GM18511 (cell line): ENCODE measurements at regions not wholly inside any gene's neighbourhood (a gene's known extent, or its start where the extent isn't known, plus 50 kb on each side); places are given as distances from the start of the nearest gene placed in this dataset.

Experiments
- ATAC-seq: cut with Tn5 transposase; IDR thresholded peaks from one replicate; pipeline ENCODE4 v1.9.1; 2021; ENCODE audit warnings: mild to moderate bottlenecking, moderate library complexity; ENCODE audit not compliant: unreplicated experiment

DNA sequence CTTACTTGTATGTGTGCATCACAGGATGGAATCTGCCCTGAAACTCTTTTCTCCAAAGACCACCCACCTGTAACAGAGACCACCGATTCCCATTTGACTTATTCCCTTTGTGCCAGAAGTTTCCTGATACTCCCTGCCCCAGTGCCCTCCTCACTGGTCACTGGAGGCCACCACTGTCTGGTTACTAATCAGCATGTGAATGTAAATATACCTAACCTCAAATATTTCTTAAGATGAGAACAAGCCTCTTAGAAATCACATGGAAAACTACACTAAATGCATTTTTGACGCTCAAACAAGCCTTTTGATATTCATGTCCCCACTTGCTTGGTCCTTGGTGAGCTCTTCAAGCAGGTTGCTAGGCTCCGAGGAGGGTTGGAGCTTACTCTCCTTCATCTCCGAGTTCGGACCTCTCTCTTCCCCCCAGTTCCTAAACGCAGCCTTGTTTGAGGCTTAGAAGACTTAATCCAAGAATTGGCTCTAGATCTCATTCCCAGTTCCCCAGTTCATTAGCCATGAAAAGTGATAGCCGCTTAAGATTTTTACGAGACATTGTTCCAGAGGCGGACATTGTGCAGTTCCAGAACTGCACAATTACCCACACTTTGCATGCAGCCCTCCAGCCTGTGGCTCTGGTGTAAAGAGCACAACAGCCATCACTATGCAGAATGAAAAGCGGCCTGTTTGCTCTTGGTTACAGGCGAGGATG is 579.2 kb upstream of the PSMD7 start:
- no peak for ATAC-seq

GRCh38 chr16:73714976-73715375 is 581.6 kb upstream of the PSMD7 start:
- ATAC-seq = no peak

GRCh38 chr16:73713778-73714495 is 582.7 kb upstream of the PSMD7 start:
- ATAC-seq = no peak

GRCh38 chr16:73713251-73713650 is 583.4 kb upstream of the PSMD7 start:
- no peak for ATAC-seq

GRCh38 chr16:73711406-73712080 is 585.1 kb upstream of the PSMD7 start:
- no peak for ATAC-seq

DNA sequence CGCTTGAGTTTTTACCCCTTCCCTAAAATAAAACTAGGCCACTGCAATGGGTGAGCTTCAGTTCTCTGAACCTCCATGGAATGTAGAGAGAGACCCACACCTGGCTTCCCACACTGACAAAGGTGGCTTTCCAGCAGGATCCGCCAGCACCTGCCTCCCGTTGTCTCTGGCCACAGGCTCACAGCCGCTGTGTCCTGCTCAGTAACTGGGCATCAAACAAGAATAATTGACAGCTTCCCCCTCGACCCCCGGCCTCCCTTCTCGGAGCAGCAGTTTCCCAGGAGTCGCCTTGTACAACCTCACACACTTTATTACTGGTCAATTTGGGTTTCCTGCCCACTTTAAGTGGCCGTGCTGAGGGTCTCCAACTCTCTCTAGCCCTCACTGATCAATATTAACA is 586.1 kb upstream of the PSMD7 start:
- no peak for ATAC-seq

DNA sequence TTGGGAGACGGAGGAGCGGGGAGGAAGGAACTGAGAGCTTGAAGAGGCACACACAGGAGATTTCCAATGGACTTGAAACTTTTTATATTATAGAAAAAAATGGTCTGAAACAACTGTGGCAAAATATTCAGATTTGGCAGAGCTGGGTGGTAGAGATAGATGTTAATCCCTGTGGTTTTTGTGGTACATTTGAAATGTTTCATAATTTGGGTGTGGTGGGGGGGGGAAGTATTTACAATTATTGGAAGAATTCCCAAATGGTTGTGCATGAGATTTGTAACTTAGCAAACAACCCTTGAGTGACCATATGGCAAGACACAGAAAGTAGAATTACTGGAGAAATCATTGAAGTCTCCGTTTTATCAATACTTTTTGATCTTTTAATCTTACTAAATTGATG is 588.8 kb upstream of the PSMD7 start:
- ATAC-seq = no peak

GRCh38 chr16:73703891-73704290 is 592.7 kb upstream of the PSMD7 start:
- ATAC-seq = no peak

GRCh38 chr16:73697336-73697735 is 599.3 kb upstream of the PSMD7 start:
- ATAC-seq = no peak

DNA sequence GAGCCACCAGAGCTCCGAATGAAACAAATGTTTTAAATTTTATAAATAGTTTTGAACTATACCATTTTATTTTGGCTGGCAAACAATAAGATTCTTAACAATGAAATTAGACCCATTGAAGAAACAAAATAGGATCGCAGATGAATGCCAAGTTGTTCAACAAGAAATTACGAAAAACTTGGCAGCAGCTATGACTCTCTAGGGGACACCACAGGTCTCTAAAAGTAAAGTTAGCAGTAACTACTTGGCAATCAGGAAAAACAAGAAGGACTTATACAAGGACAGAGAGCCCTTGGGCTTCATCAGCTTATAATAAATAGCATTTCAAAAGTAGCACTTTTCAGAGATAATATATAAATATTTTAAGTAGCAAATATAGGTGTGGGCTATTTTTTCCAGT is 603.8 kb upstream of the PSMD7 start:
- no peak for ATAC-seq

DNA sequence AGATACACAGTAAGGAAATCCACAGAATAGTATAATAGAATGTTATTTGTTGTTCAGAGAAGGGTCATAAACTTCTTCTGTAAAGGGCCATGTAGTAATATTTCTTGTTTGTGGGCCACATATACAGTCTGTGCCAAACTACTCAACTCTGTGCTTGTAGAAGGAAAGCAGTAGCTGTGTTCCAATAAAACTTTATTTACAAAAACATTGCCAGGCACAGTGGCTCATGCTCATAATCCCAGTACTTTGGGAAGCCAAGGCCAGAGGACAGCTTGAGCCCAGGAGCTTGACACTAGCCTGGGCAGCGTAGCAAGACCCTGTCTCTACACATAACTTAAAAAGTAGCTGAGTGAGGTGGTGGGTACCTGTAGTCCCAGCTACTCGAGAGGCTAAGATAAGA is 612.8 kb upstream of the PSMD7 start:
- ATAC-seq = no peak

DNA sequence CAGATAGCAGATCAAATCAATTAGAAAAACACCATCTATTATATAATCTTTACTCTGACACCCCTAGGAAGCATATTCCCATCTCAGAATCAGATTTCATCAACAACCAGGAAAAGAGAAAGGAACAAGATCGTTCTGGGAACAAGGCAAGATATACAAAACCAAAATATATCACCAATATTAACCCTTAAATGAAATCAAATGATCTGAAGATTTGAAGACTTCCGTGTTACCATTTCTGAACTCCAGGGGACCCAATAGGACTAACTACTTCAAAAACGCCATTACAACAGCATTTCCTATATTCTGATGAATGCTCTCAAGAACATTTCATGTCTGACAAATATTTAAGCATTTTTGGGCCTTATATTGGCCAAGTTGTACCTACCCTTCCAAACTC is 624.2 kb upstream of the ZFHX3 start:
- no peak for ATAC-seq

GRCh38 chr16:73670836-73671820 is 623.2 kb upstream of the ZFHX3 start:
- no peak for ATAC-seq

DNA sequence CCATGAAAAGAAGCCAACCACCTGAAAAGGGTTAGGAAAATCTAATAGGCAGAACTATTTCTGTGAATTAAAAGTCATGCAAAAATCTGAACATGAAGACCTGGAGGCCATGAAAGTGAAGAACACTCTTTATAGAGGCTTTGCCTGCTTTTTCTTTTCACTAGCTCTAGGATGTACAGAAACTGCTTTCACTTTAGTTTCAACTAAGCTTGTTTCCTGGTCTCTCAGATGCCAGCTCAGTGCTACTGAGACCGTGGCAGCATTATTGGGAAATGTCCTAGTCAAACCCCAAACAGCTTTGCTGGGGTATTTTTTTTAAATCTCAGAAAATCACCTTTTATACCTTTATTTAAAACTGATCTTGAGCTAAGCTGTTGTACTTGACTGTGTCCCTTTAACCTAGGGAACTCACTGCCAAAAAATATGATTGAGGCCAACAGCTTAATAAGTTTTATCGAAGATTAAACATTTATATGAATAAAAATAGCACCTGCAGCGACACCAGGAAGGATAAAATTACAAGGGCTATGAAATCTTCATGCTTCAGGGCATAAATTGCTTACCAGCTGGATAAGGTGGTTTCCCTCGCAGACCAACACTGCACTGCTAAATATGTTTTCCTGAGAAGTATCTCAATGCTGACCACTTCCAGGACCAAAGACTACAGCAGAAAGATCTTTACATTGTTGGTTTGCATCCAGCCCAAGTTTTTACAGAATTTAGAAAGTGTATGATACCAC is 621.8 kb upstream of the ZFHX3 start:
- ATAC-seq = no peak

- ATAC-seq = no peak
Measured at GRCh38 chr16:73663720-73664119, 615.8 kb upstream of the ZFHX3 start.

DNA sequence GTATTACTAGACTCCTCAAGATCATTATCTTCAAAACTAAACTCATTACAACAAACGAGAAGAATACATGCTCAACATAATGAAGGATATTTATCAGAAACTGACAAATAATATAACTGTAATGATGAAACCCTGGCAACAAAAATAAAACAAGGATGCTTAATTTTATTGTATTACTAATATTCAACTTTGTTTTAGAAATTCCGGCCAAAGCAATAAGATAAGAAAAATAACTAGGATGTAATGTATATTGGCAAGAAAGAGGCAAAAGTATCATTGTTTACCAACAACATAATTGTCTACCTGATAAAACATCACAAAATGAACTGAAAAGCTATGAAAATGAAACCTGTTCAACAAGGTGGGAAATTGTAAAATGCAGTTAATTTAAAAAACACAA is 588.3 kb upstream of the ZFHX3 start:
- no peak for ATAC-seq

DNA sequence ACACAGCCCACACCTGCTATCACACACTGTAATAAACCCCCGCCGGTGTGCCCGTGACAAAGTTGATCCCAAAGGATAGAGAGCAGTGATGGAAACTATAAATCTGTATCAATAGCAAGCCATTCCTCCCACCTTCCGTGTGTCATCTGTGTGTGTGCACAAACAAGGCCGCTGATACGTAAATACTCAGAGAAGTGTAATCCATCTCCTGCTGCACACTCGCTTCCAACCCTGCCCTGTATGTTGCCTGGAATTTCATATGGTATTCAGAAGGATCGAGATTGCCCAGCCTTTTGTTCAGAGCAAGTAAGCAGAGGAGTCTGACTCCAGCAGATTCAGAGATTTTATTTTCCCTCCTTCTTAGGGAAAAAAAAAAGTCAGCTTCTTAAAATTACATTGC is 581.1 kb upstream of the ZFHX3 start:
- no peak for ATAC-seq

GRCh38 chr16:73617738-73618137 is 569.8 kb upstream of the ZFHX3 start:
- no peak for ATAC-seq

- no peak for ATAC-seq
Measured at GRCh38 chr16:73616770-73617169, 568.8 kb upstream of the ZFHX3 start.

GRCh38 chr16:73616166-73616753 is 568.3 kb upstream of the ZFHX3 start:
- no peak for ATAC-seq
